ENCODE measurements at regions not wholly inside any gene's neighbourhood (a gene's known extent, or its start where the extent isn't known, plus 50 kb on each side); places are given as distances from the start of the nearest gene placed in this dataset.

GRCh38 chr11:97461044-97461880 is 1071.4 kb downstream of the JRKL start:
- TF ChIP-seq, protein P1, sequence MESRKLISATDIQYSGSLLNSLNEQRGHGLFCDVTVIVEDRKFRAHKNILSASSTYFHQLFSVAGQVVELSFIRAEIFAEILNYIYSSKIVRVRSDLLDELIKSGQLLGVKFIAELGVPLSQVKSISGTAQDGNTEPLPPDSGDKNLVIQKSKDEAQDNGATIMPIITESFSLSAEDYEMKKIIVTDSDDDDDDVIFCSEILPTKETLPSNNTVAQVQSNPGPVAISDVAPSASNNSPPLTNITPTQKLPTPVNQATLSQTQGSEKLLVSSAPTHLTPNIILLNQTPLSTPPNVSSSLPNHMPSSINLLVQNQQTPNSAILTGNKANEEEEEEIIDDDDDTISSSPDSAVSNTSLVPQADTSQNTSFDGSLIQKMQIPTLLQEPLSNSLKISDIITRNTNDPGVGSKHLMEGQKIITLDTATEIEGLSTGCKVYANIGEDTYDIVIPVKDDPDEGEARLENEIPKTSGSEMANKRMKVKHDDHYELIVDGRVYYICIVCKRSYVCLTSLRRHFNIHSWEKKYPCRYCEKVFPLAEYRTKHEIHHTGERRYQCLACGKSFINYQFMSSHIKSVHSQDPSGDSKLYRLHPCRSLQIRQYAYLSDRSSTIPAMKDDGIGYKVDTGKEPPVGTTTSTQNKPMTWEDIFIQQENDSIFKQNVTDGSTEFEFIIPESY (IDR thresholded peaks at IDR 0.05), result no peak
- TF ChIP-seq CTCF (IDR thresholded peaks at IDR 0.05; ENCODE audit: low read depth, low read length, missing input control), result no peak
- TF ChIP-seq TAF1 (conservative IDR thresholded peaks at IDR 0.05), result no peak
- TF ChIP-seq REST (IDR thresholded peaks at IDR 0.05), result no peak
- no peak for TF ChIP-seq ATF3 (IDR thresholded peaks at IDR 0.05)
- no peak for TF ChIP-seq GABPA (IDR thresholded peaks at IDR 0.05 in 1 of 2, conservative IDR thresholded peaks at IDR 0.05 in 1 of 2)
- TF ChIP-seq RAD21 (IDR thresholded peaks at IDR 0.05), result no peak
